ENCODE measurements at regions not wholly inside any gene's neighbourhood (a gene's known extent, or its start where the extent isn't known, plus 50 kb on each side); places are given as distances from the start of the nearest gene placed in this dataset.

- no peak for DNase-seq
These were observed 244.7 kb downstream of the KCNS3 start for GRCh38 chr2:18123211-18123570.

- no peak for DNase-seq
These were observed 244.2 kb downstream of the KCNS3 start for GRCh38 chr2:18122544-18123210.

- peak; percentile 89 for DNase-seq
These were observed 241.4 kb downstream of the KCNS3 start for GRCh38 chr2:18119883-18120282.

- DNase-seq = peak; percentile 25
These were observed 240.2 kb downstream of the KCNS3 start for GRCh38 chr2:18118703-18119102.

GRCh38 chr2:18117592-18117991 lies 239.1 kb downstream of the KCNS3 start:
- DNase-seq = no peak

- DNase-seq = no peak
These were observed 231.8 kb downstream of the KCNS3 start for GRCh38 chr2:18110222-18110621.

- no peak for DNase-seq
These were observed 228.4 kb downstream of the KCNS3 start for GRCh38 chr2:18106841-18107240.

GRCh38 chr2:18105929-18106328 lies 227.5 kb downstream of the KCNS3 start:
- DNase-seq = no peak

GRCh38 chr2:18104595-18105224 lies 226.2 kb downstream of the KCNS3 start:
- no peak for DNase-seq

GRCh38 chr2:18096836-18097405 lies 218.5 kb downstream of the KCNS3 start:
- no peak for DNase-seq

- DNase-seq = no peak
These were observed 215.8 kb downstream of the KCNS3 start for GRCh38 chr2:18094277-18094676.

- no peak for DNase-seq
These were observed 214.7 kb downstream of the KCNS3 start for GRCh38 chr2:18093196-18093595.

GRCh38 chr2:18092760-18093159 lies 214.3 kb downstream of the KCNS3 start:
- no peak for DNase-seq

- no peak for DNase-seq
These were observed 207.1 kb downstream of the KCNS3 start for GRCh38 chr2:18085593-18085992.

GRCh38 chr2:18084376-18084775 lies 205.9 kb downstream of the KCNS3 start:
- DNase-seq = no peak

- DNase-seq = no peak
These were observed 205.3 kb downstream of the KCNS3 start for GRCh38 chr2:18083806-18084205.

GRCh38 chr2:18078216-18078615 lies 199.7 kb downstream of the KCNS3 start:
- DNase-seq = no peak

- DNase-seq = no peak
These were observed 199.2 kb downstream of the KCNS3 start for GRCh38 chr2:18077704-18078103.

- DNase-seq = no peak
These were observed 198.8 kb downstream of the KCNS3 start for GRCh38 chr2:18077231-18077630.

GRCh38 chr2:18074476-18074875 lies 196.0 kb downstream of the KCNS3 start:
- DNase-seq = no peak

GRCh38 chr2:18073601-18074000 lies 195.1 kb downstream of the KCNS3 start:
- no peak for DNase-seq

- DNase-seq = no peak
These were observed 189.3 kb downstream of the KCNS3 start for GRCh38 chr2:18067588-18068384.

- DNase-seq = no peak
These were observed 188.4 kb downstream of the KCNS3 start for GRCh38 chr2:18066894-18067293.

- DNase-seq = no peak
These were observed 187.6 kb downstream of the KCNS3 start for GRCh38 chr2:18066066-18066465.
